ENCODE measurements at regions not wholly inside any gene's neighbourhood (a gene's known extent, or its start where the extent isn't known, plus 50 kb on each side); places are given as distances from the start of the nearest gene placed in this dataset.

- Histone ChIP-seq H3K4me1 (no peaks in the 10 kb centered on the region), H3K9me3 (no peaks in the 10 kb centered on the region), H3K4me3 (no peak overlapping the region), H3K27ac (no peak overlapping the region), H3K27me3 (no peaks in the 10 kb centered on the region), H3K36me3 (no peaks in the 10 kb centered on the region)
- no peak for ATAC-seq
- intact Hi-C loops (cut with DNase I) = no loop called here
- DNase-seq = no peak
- TF ChIP-seq CTCF (IDR thresholded peaks at IDR 0.05) = no peak
- 89 to 90% methylated on average over 3 of the region's 3 CpGs for WGBS, 2 donors
Observed at GRCh38 chr2:59985923-59986322, 567.5 kb downstream of the BCL11A start.

- no peak for DNase-seq
- 71 to 77% methylated on average over 4 of the region's 4 CpGs for WGBS, 2 donors
- no peaks in the 10 kb centered on the region for H3K4me1 ChIP-seq
- ATAC-seq = no peak
- no peak overlapping the region for H3K27ac ChIP-seq
- H3K27me3 ChIP-seq = peaks cover 0 to 4% (median 0%) of the 10 kb centered on the region in 7 donors
- no peak for TF ChIP-seq CTCF (IDR thresholded peaks at IDR 0.05)
- intact Hi-C loops (cut with DNase I) = no loop called here
- H3K36me3 ChIP-seq = no peaks in the 10 kb centered on the region
- H3K9me3 ChIP-seq = no peaks in the 10 kb centered on the region
- H3K4me3 ChIP-seq = no peak overlapping the region
Observed at GRCh38 chr2:59974051-59974766, 579.2 kb downstream of the BCL11A start.

- no peaks in the 10 kb centered on the region for H3K36me3 ChIP-seq
- no peak overlapping the region for H3K4me3 ChIP-seq
- H3K9me3 ChIP-seq = no peaks in the 10 kb centered on the region
- WGBS, 2 donors = 86 to 91% methylated on average over 5 of the region's 5 CpGs
- no peak for TF ChIP-seq CTCF (IDR thresholded peaks at IDR 0.05)
- H3K27me3 ChIP-seq = no peaks in the 10 kb centered on the region
- no peak overlapping the region for H3K27ac ChIP-seq
- ATAC-seq = no peak
- intact Hi-C loops (cut with DNase I) = no loop called here
- H3K4me1 ChIP-seq = no peaks in the 10 kb centered on the region
- no peak for DNase-seq
Observed at GRCh38 chr2:59969161-59969560, 584.3 kb downstream of the BCL11A start.

- no peak for TF ChIP-seq CTCF (IDR thresholded peaks at IDR 0.05)
- H3K9me3 ChIP-seq = no peaks in the 10 kb centered on the region
- intact Hi-C loops (cut with DNase I) = no loop called here
- ATAC-seq (peak in 1 of 8 donors; percentile 9), DNase-seq (peak in 1 of 2 donors; percentile 6)
- WGBS, 2 donors = 35 to 47% methylated on average over 1 of the region's 1 CpG
- H3K36me3 ChIP-seq = no peaks in the 10 kb centered on the region
- H3K4me3 ChIP-seq = no peak overlapping the region
- no peaks in the 10 kb centered on the region for H3K4me1 ChIP-seq
- H3K27ac ChIP-seq = no peak overlapping the region
- H3K27me3 ChIP-seq = no peaks in the 10 kb centered on the region
Observed at GRCh38 chr2:59968441-59968840, 585.0 kb downstream of the BCL11A start.

All from heart right ventricle (tissue), 16 donors.